ENCODE measurements at regions not wholly inside any gene's neighbourhood (a gene's known extent, or its start where the extent isn't known, plus 50 kb on each side); places are given as distances from the start of the nearest gene placed in this dataset.

DNA sequence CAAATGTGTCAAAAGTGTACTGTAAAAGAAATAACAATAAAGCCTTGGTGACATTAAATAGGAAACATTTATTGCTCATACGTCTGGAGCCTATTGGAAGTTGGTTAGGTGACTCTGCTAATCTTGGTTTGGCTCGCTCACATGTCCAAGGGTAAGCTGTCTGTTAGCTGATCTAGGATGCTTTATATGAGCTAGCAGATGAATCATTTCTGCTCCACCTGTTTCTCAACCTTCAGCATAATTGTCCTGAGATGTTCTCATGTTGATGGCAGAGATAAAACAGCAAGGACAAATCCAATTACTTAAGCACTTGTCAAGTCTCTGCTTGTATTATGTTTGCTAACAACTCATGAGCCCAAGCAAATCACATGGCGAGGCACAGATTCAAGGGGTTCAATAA, 56.0 kb upstream of the CD53 start:
- Histone ChIP-seq H3K9ac (no peak overlapping the region), H3K27ac (no peak overlapping the region), H3K4me2 (ENCODE audit: low read length) (no peak overlapping the region), H3K27me3 (ENCODE audit: control insufficient read depth, insufficient read depth, low read length) (no peaks in the 10 kb centered on the region), H3K4me1 (no peaks in the 10 kb centered on the region), H3K9me3 (ENCODE audit: control insufficient read depth, low read length) (no peaks in the 10 kb centered on the region), H3K4me3 (ENCODE audit: low read depth, low read length) (no peak overlapping the region), H3K36me3 (ENCODE audit: control insufficient read depth, insufficient read depth, low read length) (no peaks in the 10 kb centered on the region), H2AFZ (no peak overlapping the region), H3K79me2 (no peaks in the 10 kb centered on the region)
- TF ChIP-seq CTCF (IDR thresholded peaks at IDR 0.05), result no peak

- Histone ChIP-seq H3K4me2 (ENCODE audit: low read length) (no peak overlapping the region), H3K27ac (no peak overlapping the region), H3K9me3 (ENCODE audit: control insufficient read depth, low read length) (no peaks in the 10 kb centered on the region), H3K9ac (no peak overlapping the region), H3K4me1 (no peaks in the 10 kb centered on the region), H3K4me3 (ENCODE audit: low read depth, low read length) (no peak overlapping the region), H2AFZ (no peak overlapping the region), H3K79me2 (no peaks in the 10 kb centered on the region), H3K36me3 (ENCODE audit: control insufficient read depth, insufficient read depth, low read length) (no peaks in the 10 kb centered on the region), H3K27me3 (ENCODE audit: control insufficient read depth, insufficient read depth, low read length) (no peaks in the 10 kb centered on the region)
- no peak for TF ChIP-seq CTCF (IDR thresholded peaks at IDR 0.05)
Measured at GRCh38 chr1:110811529-110811928, 61.4 kb upstream of the CD53 start.

DNA sequence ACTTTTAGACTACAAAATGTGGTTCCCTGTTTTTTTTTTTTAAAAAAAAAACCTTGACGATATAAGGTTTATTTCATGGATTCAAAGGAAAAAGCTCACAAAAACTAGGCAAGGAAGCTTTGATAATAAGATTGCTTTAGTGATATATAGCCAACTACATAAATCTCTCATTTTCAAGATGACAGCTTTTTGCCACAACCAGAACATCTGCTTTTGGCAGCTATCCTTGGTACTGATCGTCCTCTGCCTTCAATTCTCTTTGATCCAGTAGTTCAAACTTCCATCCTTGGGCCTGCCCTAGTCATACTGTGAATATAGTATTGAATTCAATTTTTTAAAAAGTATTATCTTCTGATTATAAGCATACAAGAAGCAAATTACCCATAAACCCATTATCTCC, 72.9 kb upstream of the CD53 start:
- Histone ChIP-seq H3K4me3 (ENCODE audit: low read depth, low read length) (no peak overlapping the region), H3K79me2 (no peaks in the 10 kb centered on the region), H3K9ac (no peak overlapping the region), H2AFZ (no peak overlapping the region), H3K27me3 (ENCODE audit: control insufficient read depth, insufficient read depth, low read length) (no peaks in the 10 kb centered on the region), H3K4me2 (ENCODE audit: low read length) (no peak overlapping the region), H3K4me1 (no peaks in the 10 kb centered on the region), H3K9me3 (ENCODE audit: control insufficient read depth, low read length) (no peaks in the 10 kb centered on the region), H3K36me3 (ENCODE audit: control insufficient read depth, insufficient read depth, low read length) (no peaks in the 10 kb centered on the region), H3K27ac (no peak overlapping the region)
- TF ChIP-seq CTCF (IDR thresholded peaks at IDR 0.05), result no peak

GRCh38 chr1:110798691-110799256, 74.2 kb upstream of the CD53 start:
- H3K4me2 ChIP-seq (ENCODE audit: low read length), result no peak overlapping the region

More at GRCh38 chr1:110798691-110799256, 74.2 kb upstream of the CD53 start:
- no peaks in the 10 kb centered on the region for H3K27me3 ChIP-seq (ENCODE audit: control insufficient read depth, insufficient read depth, low read length)
- H3K79me2 ChIP-seq, result no peaks in the 10 kb centered on the region
- H2AFZ ChIP-seq, result no peak overlapping the region
- no peak overlapping the region for H3K27ac ChIP-seq
- H3K4me1 ChIP-seq, result no peaks in the 10 kb centered on the region
- no peaks in the 10 kb centered on the region for H3K36me3 ChIP-seq (ENCODE audit: control insufficient read depth, insufficient read depth, low read length)
- no peaks in the 10 kb centered on the region for H3K9me3 ChIP-seq (ENCODE audit: control insufficient read depth, low read length)
- no peak overlapping the region for H3K4me3 ChIP-seq (ENCODE audit: low read depth, low read length)
- no peak for TF ChIP-seq CTCF (IDR thresholded peaks at IDR 0.05)
- H3K9ac ChIP-seq, result no peak overlapping the region
